NCI-H146 treated with DMSO at 0.1 percent for 48 hours (cell line): ENCODE measurements at regions not wholly inside any gene's neighbourhood (a gene's known extent, or its start where the extent isn't known, plus 50 kb on each side); places are given as distances from the start of the nearest gene placed in this dataset.
"Not testable (repeated sequence)": the region's sequence is repeated elsewhere in the genome, so short reads cannot be mapped to it uniquely, and the experiment has no call there.

ENCODE experiments used
- DNase-seq: peaks from one replicate; lab custom pipeline; 2025; ENCODE audit not compliant: unreplicated experiment; lab: John Stamatoyannopoulos, UW

DNA sequence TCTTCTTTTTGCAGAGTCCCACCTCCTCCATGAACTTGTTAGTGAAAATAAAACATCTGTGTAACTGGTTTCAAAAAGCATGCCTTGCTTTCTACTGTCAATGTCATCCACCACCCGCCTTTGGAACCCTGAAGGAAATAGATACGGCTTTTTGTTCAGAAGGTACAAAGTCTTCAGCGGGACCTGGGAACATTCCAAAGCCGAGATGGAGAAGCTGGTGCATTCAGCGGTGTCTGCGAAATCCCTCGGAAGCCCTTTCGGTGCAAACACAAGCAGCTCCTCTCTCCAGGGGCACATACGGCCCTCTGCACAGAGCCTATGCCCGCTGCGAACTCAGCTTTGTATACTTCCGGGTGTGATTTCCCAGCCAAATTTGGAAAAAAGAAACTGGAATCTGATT is 555.8 kb upstream of the SALL3 start:
- no peak for DNase-seq

DNA sequence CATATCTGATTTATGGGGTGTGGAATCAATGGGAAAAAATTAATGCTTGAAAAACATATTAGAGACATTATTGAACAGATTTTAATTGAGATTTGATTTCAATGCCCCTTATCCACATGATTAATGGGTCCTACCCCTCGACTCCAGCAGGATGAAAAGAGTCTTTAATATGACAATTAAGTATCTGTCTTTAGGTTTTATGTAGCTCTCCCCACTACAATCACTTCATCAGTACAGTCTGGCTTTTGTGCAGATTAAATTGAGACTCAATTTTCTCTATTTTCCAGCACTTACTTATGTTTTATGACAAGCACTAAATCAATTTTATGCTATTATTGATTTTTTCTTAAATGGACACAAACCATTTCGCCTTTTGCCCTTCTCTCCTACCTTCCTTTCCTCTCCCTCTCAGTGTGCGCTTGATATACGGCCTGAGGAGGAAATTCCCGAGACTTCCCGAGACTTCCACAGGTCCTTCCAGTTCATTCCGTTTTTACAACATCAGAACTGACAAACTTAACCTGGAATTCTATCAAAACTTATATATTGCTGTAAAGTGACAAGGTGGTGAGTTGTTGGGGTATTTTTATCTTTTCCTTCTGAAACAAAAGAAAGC is 555.1 kb upstream of the SALL3 start:
- DNase-seq, result no peak

DNA sequence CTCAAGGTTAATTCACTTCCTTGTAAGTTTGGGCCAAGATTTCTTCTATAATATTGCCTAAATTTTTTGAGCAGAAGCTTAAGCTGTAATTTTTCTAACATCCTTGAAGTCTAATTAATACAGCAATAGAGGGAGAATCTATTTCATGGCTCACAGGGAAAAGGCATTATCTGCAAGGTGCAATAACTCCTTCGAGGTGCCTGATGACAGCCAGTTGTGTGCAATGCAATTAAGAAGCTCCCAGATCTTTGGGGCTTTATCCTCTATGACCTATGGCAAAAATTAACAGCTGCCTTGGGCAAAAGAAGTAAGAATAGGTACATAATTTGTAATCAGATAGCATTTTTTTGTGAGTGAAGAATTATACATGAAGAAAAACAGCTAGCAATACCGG is 554.6 kb upstream of the SALL3 start:
- DNase-seq, result no peak

DNA sequence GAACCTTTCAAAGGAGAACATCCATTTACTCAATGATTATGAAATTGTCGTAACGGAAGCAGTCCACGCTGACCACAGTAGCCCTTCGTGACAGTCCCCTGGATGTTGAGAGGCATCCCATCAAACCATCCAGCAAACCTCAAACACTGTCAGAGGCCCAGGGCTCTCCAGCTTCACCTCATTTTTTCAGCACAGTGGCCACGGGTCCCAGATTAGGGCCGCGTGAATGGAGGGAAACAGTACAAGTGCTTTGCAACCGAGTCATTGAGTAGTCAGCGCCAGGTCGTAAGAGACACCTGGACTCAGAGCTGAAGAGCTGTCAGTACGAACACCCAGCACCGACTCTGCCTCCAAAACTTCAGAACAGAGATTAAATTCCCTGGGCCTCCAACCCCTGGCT is 552.5 kb upstream of the SALL3 start:
- no peak for DNase-seq

DNA sequence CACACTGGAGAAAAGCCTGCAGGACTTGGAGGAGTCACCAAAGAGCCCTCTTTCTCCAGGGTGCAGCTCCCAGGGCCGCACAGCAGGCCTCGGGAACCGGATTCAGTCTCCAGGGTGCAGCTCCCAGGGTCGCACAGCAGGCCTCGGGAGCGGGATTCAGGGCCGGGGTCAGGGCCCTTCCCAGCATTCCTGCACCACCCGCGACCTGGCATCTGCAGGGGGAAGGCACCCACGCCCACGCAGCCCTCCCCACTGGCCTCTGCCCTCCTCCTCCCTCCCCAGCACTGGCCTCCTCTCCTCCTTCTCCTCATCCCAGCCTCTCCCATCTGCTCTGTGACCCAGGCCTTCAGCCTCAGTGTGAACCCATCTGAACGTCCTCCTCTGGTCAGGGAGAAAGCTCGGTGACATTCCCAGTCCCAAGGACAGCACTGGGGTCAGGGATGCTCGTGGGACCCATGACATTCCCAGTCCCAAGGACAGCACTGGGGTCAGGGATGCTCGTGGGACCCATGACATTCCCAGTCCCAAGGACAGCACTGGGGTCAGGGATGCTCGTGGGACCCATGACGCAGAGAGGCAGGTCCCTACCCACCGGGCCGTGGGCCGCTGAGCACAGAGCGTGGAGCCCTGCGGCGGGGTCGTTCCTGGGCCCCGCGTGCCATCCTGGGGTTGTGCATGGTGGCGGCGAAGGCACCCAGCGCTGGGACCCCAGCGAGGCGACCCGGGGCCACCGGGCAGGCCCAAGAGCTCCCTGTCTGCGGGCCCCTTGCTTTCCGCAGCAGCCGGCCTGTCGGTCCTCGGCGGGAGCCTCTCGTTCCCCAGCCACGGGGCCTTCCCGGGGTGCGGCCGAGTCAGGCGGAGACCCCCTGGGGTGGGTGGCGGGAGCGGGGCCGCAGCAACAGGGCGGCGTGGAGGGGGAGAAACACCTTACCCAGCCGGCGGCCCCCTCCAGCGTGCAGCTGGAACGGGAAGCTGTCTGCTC is 550.2 kb upstream of the SALL3 start:
- no peak for DNase-seq

DNA sequence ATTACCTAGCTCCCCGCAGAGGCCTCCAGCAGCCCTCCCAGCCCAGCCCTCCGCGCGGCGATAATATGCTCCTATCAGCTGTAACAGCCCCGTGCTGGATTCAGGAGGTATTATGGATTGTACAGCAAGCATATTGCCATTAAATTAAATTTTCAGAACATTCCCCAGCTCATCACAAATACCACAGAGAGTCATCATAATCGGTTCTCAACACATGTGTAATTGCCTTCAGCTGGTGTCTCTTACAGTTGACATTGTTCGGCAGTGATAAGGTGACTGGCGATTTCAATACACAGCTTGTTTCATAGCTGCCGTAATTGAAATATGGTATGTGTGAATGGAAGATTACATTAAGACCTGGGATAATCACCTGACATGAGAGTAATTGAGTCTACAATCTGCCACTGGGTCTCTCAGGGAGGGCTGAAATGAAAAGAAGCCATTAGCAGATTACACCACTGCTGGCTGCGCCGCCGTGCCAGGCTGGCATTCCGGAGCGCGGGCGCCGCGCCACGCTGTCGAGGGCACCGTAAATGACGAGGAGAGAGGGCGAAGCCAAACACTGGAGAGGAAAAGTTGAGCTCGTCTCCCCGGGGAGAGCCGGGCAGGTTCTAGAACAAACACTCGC is 549.4 kb upstream of the SALL3 start:
- peak; percentile 76 for DNase-seq

DNA sequence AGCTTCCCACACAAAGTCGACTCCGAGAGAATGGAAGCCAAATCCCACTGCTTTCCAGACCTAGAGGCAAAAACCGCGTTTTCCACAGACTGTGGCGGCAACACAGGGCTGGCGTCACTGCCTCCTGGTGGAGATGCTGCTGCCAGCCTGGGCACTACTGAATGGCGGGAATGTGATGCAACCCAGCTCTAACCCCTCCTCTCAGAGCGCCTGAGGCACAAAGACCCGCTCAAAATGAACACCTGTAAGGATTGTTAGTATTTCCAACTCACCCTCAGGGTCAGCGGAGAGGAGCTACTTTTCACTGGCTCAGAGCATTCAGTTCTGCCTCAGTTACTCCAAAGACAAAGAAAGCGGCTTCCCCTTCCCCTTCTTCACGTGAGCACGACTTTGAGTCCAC is 548.0 kb upstream of the SALL3 start:
- DNase-seq, result no peak

DNA sequence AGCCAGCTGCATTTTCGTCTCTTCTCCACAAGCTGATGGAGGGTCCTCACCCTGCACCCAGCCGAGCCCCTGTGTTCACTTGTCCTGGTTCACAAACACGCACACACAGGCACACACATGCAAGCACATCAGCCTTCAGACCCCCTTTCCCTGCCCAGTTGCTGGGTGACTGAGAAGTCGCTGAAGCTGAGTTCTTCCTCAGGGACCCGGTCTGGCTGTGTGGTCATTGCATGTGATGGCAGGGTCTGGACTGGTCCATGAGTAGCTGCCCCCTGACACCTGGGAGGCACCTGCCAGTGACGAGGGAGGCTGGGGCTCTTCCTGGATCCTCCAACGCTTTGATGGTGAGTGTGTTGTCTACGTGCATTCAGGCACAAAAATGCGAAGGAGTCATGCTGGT is 546.1 kb upstream of the SALL3 start:
- DNase-seq, result no peak

DNA sequence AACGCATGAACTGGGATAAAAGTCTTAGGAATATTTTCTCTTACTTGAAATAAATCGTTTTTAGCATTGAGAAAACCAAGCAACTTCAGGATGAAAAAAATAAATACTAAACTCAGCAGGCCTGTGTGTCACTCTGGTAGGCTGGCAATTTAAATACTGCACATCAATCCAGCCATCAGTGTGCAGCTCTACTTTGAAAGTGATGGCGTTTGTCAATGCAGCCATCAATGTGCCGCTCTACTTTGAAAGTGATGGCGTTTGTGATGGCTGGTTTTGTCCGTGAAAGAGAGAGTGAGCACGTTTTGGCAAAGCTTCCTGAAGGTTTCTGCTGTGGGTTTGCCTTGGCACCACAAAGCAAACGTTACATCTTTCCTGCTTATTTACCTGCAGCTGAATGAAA is 543.5 kb upstream of the SALL3 start:
- no peak for DNase-seq

DNA sequence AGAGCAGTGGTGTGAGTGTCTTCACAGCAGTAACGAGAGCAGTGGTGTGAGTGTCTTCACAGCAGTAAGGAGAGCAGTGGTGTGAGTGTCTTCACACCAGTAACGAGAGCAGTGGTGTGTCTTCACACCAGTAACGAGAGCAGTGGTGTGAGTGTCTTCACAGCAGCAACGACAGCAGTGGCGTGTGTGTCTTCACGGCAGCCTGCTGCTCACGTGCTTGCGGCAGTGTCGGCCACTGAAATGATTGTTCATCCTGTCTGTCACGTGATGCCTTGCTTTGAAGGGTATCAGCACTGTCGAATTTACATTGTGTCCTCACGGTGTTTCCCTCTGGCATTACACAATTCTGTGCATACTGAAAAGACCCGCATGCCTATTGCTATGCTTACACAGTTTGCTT is 541.4 kb upstream of the SALL3 start:
- not testable (repeated sequence) for DNase-seq

DNA sequence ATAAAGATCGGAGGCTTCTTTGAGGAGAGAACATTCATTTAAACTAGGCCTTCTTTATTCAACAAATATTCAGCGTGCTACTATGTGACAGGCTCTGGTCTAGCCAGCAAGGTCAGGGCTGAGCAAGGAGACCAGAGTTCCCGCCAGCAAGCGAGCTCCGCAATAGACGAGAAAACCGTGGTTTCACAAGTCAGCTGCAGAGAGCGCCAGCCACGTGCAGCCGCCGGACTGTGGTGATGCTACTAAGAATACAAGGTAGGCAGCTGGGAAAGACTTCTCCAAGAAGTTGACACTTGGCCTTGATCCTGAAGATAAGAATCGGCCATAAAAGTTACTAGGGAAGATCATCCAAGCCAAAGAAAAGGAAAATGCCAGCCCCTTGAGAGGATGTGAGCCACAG is 533.7 kb upstream of the SALL3 start:
- no peak for DNase-seq

DNA sequence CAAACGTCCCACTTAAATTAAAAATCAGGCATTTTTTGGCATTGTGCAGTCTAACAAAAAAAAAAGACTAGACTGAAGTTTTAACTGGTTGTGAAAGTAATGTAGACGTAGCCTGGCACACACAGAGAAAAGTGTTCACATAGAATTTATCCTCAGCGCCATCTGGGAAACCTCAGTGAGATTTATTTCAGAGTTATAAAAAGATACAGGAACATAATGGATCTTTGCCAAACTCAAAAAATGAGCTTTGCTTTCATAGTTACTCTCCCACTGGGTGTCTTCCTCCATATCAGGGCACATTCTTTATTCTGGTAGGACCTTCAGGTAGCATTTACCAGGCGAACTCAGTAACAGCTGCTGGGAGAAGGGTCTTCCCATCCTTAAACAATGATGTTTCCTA is 532.4 kb upstream of the SALL3 start:
- DNase-seq, result no peak

DNA sequence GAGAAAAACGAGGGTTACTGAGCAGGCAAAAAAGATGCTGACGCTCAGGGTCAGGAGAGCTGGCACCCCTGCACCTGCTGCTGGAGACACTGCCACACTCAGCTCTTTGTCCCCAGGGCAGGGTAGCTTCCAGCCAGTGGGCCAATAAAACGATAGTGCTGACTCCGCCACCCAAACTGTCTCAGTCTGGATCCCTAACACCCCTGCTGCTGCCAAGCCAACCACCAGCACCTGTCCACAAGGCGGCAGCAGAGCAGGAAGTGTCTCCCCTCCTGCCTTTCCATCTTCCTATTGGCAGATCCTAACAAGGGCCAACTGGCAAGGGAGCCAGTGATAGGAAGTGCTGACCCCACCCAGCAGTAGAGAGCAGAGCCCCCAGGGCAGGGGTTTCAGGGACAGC is 531.5 kb upstream of the SALL3 start:
- no peak for DNase-seq

DNA sequence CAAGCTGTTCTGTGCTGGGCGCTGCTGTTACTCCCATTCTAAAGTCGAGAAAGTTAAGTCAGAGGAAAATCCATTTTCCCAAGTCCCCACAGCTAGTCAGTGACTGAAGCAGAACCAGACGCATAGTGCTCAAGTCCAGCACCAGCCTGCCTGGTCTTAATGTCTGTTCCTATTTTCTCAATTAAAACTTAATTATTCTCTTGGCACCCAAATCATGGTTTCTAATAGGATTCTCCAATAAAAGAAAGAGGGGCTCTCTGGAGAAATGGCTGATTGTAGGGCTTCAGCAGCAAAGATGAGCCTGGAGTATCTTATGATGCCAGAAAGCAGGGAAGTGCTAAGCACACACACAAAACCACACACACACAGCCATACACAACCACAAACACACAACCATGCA is 531.0 kb upstream of the SALL3 start:
- no peak for DNase-seq

DNA sequence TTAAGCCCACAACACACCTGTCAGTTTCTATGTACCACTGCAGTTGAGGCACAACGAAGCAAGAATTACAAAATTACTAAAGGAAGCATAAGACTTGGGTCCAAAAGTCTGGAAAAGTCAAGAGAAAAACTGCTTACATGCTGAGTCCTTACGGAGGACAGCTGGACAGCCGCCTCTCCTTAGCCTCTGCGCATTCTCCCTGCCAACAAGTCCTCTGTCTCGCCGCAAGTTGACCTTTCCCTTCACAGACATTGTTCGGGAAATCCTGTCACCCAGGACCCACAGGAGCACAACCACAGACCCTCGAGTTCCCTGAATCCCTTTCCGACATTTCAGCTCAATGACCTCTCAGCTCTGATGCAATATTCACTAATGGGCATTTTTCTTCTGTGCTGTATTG is 525.4 kb upstream of the SALL3 start:
- DNase-seq, result no peak

DNA sequence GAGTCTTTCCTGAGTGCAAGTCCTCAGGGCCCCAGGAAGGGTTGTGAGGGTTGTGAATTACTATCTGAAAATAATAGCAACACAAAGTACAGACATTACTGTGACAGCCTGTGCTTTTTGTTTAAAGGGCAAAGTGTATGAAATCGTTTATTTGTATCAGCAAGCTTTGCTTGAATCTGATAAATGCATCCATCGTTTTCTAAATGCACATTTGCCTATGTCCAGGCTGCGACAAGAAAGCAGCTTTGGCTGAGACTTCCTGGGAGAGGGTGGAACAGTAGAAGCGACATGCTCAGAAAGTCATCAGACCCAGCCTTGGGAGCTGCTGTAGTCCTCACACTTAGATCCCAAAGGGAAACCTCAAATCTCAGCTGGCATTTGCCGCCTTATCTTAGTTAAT is 524.2 kb upstream of the SALL3 start:
- no peak for DNase-seq

DNA sequence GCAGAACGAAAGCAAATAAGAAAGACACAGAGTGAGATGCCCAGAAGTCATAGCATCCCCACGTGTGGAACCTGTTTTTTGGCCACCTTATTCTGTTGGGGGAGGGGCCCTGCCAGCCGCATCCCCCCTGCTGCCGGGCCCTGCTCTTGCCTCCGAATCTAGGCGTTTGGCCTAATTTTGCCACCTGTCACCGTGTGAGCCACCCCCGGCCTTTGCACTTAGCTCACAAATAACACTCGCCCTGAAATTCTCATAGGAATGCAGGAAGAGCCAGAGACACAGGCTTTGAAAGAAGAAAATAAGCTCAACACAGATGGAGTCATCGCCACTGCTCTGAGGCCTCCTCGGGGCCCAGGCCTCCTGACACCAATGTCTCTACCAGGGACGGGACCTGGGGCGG is 522.6 kb upstream of the SALL3 start:
- DNase-seq, result no peak

DNA sequence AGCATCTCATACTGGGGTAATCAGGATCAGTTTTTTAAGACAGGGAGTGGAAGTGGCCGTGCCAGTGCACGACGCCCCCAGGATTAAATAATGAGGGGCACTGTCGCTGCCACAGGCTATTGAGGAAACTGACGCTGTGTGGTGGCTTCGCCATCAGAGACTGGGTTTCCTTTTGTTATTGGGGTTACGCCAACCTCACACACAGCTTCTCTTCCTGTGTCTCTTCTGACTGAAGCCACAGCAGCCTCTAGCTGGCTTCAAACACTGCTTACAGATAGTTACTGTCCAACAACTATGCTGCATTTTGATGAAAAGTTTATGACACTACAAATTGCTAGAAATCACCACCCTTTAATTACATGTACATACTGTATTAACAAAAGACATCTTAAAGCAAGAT is 521.9 kb upstream of the SALL3 start:
- no peak for DNase-seq

DNA sequence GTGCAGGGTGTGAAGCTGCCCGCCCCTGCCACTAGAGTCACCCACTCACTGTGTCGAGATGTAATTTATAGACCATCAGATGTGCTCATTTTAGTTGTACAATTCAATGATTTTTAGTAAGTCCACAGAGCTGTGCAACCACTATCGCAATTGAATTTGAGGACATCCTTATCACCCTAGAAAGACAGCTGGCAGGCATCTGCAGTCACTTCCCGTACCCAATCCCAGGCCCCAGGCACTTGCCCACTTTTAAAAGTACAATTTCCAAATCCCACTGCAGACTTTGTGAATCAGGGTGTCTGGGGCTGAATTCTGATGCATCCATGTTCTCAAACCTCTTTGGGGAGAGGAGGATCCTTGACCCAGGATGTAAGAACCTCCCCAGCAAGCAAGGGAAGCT is 521.3 kb upstream of the SALL3 start:
- DNase-seq, result no peak

DNA sequence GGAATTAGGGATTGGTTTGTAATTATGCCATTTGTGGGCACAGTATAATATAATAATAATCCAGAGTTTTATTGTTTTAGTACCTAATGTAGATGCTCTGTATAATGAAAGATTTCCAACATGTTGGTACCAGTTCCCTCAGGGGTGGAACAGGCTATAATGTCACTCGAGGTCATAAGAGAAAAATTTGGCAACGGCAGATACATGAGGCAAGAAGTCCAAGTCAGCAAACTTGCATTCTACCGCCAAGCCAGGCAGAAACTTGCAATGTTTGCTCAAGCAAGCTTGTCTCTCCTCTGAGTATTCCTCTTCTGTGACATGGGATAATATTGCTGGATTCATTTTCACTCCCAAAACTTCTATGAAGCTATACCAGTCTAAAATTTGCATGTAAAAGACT is 520.0 kb upstream of the SALL3 start:
- DNase-seq, result no peak

DNA sequence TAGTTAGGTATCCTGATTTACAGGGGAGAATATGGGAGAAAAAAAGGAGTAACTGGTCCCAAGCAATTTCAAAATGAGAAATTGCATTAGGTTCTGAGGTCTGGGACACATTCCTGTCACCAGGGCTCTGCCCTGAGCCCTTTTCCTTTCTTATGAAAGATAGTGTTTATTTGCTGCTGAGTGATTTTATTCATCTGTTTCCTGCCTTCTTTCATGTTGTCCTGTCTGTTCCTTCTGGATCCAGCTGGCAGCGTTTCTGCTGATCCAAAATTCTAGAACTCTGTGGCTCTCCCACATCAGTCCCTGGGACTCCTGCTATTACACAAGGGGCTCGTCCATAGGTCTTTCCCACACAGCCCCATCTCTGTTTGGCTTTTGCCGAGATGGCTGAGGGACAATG is 519.1 kb upstream of the SALL3 start:
- DNase-seq, result no peak

DNA sequence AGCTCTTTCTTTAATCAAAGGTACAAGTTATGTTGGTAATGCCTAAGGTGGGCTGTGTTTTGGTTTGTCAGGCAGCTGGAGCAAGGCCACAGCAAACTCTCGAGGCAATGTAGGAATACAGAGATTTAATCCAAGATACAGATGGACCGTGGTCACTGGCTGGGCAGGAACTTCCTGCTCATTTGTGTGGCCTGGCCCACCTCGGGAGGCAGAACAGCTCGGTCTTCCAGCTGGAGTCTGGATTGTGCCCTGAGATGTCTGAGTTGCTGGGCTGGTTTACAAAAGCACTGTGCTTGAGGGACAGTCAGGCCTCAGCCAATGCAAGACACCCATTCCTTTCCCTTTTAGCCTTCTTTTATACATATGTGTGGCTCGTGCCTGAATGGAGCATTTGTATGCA is 506.1 kb upstream of the SALL3 start:
- DNase-seq, result no peak
